22Rv1 (cell line): ENCODE measurements at regions not wholly inside any gene's neighbourhood (a gene's known extent, or its start where the extent isn't known, plus 50 kb on each side); places are given as distances from the start of the nearest gene placed in this dataset.

Experiments used
- CTCF ChIP-seq: fragments of 450-650 bp; IDR thresholded peaks from 2 replicates; pipeline ENCODE4 v1.5.1; 2017; ENCODE audit warnings: mild to moderate bottlenecking
- ZFX ChIP-seq: fragments of 450-650 bp; IDR thresholded peaks from 2 replicates; pipeline ENCODE4 v1.6.1; 2017; ENCODE audit warnings: antibody characterized with exemption, borderline replicate concordance

GRCh38 chr2:117613101-117613500, 201.4 kb upstream of the DDX18 start:
- TF ChIP-seq CTCF: no peak
- no peak for TF ChIP-seq ZFX
